B cell (primary cell): ENCODE measurements at regions not wholly inside any gene's neighbourhood (a gene's known extent, or its start where the extent isn't known, plus 50 kb on each side); places are given as distances from the start of the nearest gene placed in this dataset.

ENCODE experiments used
- CTCF ChIP-seq: fragments of 200-600 bp; IDR thresholded peaks from one replicate; pipeline ENCODE4 v1.8.0; 2022; ENCODE audit warnings: antibody characterized with exemption, mild to moderate bottlenecking
- EZH2 ChIP-seq: IDR thresholded peaks from 2 replicates; pipeline ENCODE4 v1.6.1; 2012; ENCODE audit warnings: borderline replicate concordance, low read depth, mild to moderate bottlenecking, moderate library complexity, low read length; ENCODE audit not compliant: insufficient read depth, poor library complexity, severe bottlenecking

GRCh38 chr6:15921243-15921642 lies 207.6 kb upstream of the MYLIP start:
- TF ChIP-seq CTCF = no peak
- no peak for TF ChIP-seq EZH2
